ENCODE measurements at regions not wholly inside any gene's neighbourhood (a gene's known extent, or its start where the extent isn't known, plus 50 kb on each side); places are given as distances from the start of the nearest gene placed in this dataset.

DNA sequence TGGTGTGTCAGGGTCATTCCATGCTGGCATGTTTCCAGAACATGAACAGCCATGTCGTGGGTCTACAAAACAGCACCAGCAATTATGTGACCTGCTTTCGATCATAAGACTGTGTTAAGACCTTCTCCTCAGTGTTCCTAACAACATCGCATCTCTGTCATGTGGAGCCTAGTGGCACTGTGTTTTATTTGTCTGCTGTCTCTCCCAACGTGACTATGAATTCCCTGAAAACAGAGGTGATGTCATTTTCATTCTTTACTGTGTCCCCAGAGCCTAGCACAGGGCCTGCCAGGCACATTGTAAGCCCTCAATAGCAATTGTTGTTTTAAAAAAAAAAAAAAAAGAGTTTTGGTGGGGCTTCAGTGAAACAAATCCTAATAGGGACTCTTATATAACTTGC lies 94.2 kb upstream of the IL12A start:
- TF ChIP-seq, protein P1, sequence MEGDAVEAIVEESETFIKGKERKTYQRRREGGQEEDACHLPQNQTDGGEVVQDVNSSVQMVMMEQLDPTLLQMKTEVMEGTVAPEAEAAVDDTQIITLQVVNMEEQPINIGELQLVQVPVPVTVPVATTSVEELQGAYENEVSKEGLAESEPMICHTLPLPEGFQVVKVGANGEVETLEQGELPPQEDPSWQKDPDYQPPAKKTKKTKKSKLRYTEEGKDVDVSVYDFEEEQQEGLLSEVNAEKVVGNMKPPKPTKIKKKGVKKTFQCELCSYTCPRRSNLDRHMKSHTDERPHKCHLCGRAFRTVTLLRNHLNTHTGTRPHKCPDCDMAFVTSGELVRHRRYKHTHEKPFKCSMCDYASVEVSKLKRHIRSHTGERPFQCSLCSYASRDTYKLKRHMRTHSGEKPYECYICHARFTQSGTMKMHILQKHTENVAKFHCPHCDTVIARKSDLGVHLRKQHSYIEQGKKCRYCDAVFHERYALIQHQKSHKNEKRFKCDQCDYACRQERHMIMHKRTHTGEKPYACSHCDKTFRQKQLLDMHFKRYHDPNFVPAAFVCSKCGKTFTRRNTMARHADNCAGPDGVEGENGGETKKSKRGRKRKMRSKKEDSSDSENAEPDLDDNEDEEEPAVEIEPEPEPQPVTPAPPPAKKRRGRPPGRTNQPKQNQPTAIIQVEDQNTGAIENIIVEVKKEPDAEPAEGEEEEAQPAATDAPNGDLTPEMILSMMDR (IDR thresholded peaks at IDR 0.05; ENCODE audit: poor library complexity, severe bottlenecking): no peak
- TF ChIP-seq TAF1 (IDR thresholded peaks at IDR 0.05; ENCODE audit: low read depth) (no peak), POLR2AphosphoS5 (IDR thresholded peaks at IDR 0.05) (no peak)

Measured in neural cell (in vitro differentiated cells).